ENCODE measurements at regions not wholly inside any gene's neighbourhood (a gene's known extent, or its start where the extent isn't known, plus 50 kb on each side); places are given as distances from the start of the nearest gene placed in this dataset.
A peak's percentile ranks its signal among the peaks of the same experiment; 100 is the strongest.

DNA sequence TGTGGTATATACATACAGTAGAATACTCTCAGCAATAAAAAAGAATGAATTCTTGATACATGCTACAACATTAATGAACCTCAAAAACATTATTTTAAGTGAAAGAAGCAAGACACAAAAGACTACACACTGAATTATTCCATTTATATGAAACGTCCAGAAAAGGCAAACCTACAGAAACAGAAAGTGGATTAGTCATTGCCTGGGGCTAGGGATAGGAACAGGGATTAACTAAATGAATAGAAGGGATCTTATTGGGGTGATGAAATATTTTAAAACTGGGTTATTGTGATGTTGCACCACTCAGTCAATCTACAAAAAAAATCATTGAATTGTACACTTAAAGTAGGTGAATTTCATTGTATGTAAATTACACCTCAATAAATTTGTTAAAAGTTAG is 326.7 kb downstream of the PIK3R1 start:
- intact Hi-C loops (cut with micrococcal nuclease) = no loop called here
- no peaks in the 10 kb centered on the region for H4K20me1 ChIP-seq (replicated peaks; ENCODE audit: control insufficient read depth, insufficient read depth, low read length)
- WGBS (ENCODE audit: insufficient coverage, low coverage, missing lambda C conversion rate) = 0% methylated on average over 1 of the region's 1 CpG
- FAIRE-seq (no peak), DNase-seq (ENCODE audit: extremely low read depth in 1 of 4, low spot score in 3 of 4) (no peak), ATAC-seq (no peak)
- H3K9me1 ChIP-seq (ENCODE audit: control insufficient read depth, insufficient read depth, low read length) = no peaks in the 10 kb centered on the region
- in situ Hi-C loops (cut with MboI) = no loop called here
- TF ChIP-seq ZNF764 (CRISPR knock-in tag; IDR thresholded peaks at IDR 0.05; ENCODE audit: low read depth) (no peak), CEBPG (CRISPR knock-in tag; IDR thresholded peaks at IDR 0.05) (no peak), CEBPG (tag; conservative IDR thresholded peaks at IDR 0.05 in 1 of 2, IDR thresholded peaks at IDR 0.05 in 1 of 2) (0 out of 4 replicates have a peak, but pooled peaks of 1 of the 2 experiments have one; percentile 16), ATF3 (IDR thresholded peaks at IDR 0.05) (peak; percentile 12; the same call in 1 of the 2 replicates), ATF3 (CRISPR knock-in tag; conservative IDR thresholded peaks at IDR 0.05) (no peak)
- no peaks in the 10 kb centered on the region for H3K4me1 ChIP-seq (replicated peaks in 1 of 2; ENCODE audit: control insufficient read depth in 2 of 2, insufficient read depth in 2 of 2, low read length in 2 of 2)
- no peaks in the 10 kb centered on the region for H3K36me3 ChIP-seq (ENCODE audit: control insufficient read depth, insufficient read depth, low read length)
- H3K4me2 ChIP-seq (ENCODE audit: insufficient read depth, low read length) = no peak overlapping the region
- no peak overlapping the region for H3K4me3 ChIP-seq
- ChIA-PET POLR2A (no interaction called here), CTCF (ENCODE audit: low intra/inter-chr PET ratio) (no interaction called here)
- BruUV-seq (replicated peaks) = no TSS peak
- H3K27me3 ChIP-seq (ENCODE audit: control insufficient read depth in 2 of 2, insufficient read depth in 2 of 2, low read length in 2 of 2) = peaks cover 11 to 20% of the 10 kb centered on the region in 2 experiments; a peak in 4 of 5 replicates
- no peaks in the 10 kb centered on the region for H3K9me3 ChIP-seq (replicated peaks; ENCODE audit: control insufficient read depth, insufficient read depth, low read depth, low read length)
- no peak overlapping the region for H2AFZ ChIP-seq (ENCODE audit: low read depth, low read length)
- H3K9ac ChIP-seq (ENCODE audit: insufficient read depth in 1 of 2, low read depth in 2 of 2, low read length in 2 of 2) = no peak overlapping the region
- no peaks in the 10 kb centered on the region for H3K79me2 ChIP-seq (ENCODE audit: control insufficient read depth, insufficient read depth, low read length)
- H3K27ac ChIP-seq (ENCODE audit: extremely low read depth, low read depth, low read length) = no peak overlapping the region

DNA sequence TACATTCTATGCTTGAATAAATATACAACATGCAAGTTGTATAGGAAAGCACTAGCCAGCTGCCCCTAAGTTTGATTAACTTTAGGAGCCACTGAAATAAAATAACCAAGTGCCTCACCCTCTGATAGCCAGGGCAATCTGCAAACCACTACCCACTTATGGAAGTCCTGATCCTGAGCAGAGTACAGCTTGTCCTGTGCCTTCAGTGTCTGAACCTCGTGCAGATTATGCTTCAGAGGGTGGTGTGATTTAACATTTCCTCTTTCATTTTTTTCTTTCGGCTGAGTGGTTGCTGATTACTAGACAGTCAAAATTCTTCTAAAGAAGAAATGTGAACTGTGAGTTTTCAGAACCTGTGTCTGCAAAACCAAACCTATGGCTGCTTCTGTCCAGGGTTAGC is 327.7 kb downstream of the PIK3R1 start:
- TF ChIP-seq, protein P1, sequence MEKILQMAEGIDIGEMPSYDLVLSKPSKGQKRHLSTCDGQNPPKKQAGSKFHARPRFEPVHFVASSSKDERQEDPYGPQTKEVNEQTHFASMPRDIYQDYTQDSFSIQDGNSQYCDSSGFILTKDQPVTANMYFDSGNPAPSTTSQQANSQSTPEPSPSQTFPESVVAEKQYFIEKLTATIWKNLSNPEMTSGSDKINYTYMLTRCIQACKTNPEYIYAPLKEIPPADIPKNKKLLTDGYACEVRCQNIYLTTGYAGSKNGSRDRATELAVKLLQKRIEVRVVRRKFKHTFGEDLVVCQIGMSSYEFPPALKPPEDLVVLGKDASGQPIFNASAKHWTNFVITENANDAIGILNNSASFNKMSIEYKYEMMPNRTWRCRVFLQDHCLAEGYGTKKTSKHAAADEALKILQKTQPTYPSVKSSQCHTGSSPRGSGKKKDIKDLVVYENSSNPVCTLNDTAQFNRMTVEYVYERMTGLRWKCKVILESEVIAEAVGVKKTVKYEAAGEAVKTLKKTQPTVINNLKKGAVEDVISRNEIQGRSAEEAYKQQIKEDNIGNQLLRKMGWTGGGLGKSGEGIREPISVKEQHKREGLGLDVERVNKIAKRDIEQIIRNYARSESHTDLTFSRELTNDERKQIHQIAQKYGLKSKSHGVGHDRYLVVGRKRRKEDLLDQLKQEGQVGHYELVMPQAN (IDR thresholded peaks at IDR 0.05; ENCODE audit: borderline replicate concordance) = no peak
- TF ChIP-seq NR2C2 (CRISPR knock-in tag; IDR thresholded peaks at IDR 0.05) = no peak
- TF ChIP-seq NR2C2 (tag; IDR thresholded peaks at IDR 0.05) = no peak
- no peak for TF ChIP-seq PYGO2 (tag; IDR thresholded peaks at IDR 0.05)
- TF ChIP-seq, protein P2, sequence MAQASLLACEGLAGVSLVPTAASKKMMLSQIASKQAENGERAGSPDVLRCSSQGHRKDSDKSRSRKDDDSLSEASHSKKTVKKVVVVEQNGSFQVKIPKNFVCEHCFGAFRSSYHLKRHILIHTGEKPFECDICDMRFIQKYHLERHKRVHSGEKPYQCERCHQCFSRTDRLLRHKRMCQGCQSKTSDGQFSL (CRISPR knock-in tag; IDR thresholded peaks at IDR 0.05) = no peak
- TF ChIP-seq, protein P2 (tag; IDR thresholded peaks at IDR 0.05) = no peak
- no peak for TF ChIP-seq ZNF232 (CRISPR knock-in tag; IDR thresholded peaks at IDR 0.05)
- DNase-seq (ENCODE audit: extremely low read depth in 1 of 4, low spot score in 3 of 4) = no peak
- Histone ChIP-seq H3K27ac (ENCODE audit: extremely low read depth, low read depth, low read length) (no peak overlapping the region), H3K4me3 (no peak overlapping the region), H3K36me3 (ENCODE audit: control insufficient read depth, insufficient read depth, low read length) (no peaks in the 10 kb centered on the region), H3K9ac (ENCODE audit: insufficient read depth in 1 of 2, low read depth in 2 of 2, low read length in 2 of 2) (no peak overlapping the region), H4K20me1 (replicated peaks; ENCODE audit: control insufficient read depth, insufficient read depth, low read length) (no peaks in the 10 kb centered on the region), H3K4me1 (replicated peaks in 1 of 2; ENCODE audit: control insufficient read depth in 2 of 2, insufficient read depth in 2 of 2, low read length in 2 of 2) (no peaks in the 10 kb centered on the region), H3K27me3 (ENCODE audit: control insufficient read depth in 2 of 2, insufficient read depth in 2 of 2, low read length in 2 of 2) (peaks cover 11 to 20% of the 10 kb centered on the region in 2 experiments; a peak in 4 of 5 replicates), H3K9me1 (ENCODE audit: control insufficient read depth, insufficient read depth, low read length) (no peaks in the 10 kb centered on the region), H2AFZ (ENCODE audit: low read depth, low read length) (no peak overlapping the region), H3K9me3 (replicated peaks; ENCODE audit: control insufficient read depth, insufficient read depth, low read depth, low read length) (no peaks in the 10 kb centered on the region), H3K4me2 (ENCODE audit: insufficient read depth, low read length) (no peak overlapping the region), H3K79me2 (ENCODE audit: control insufficient read depth, insufficient read depth, low read length) (no peaks in the 10 kb centered on the region)
- in situ Hi-C loops (cut with MboI) = no loop called here
- ChIA-PET CTCF (ENCODE audit: low intra/inter-chr PET ratio) (no interaction called here), POLR2A (interaction anchor here (0.7 kb wide), 1 partner anchor 236 kb away, joined by 3 read pairs; no protein-coding TSS in a partner anchor)
- ATAC-seq = no peak
- intact Hi-C loops (cut with micrococcal nuclease) = no loop called here
- no peak for FAIRE-seq
- BruUV-seq (replicated peaks) = no TSS peak
- WGBS (ENCODE audit: insufficient coverage, low coverage, missing lambda C conversion rate) = 0% methylated on average over 2 of the region's 2 CpGs

All from K562 (cell line).